ENCODE measurements at regions not wholly inside any gene's neighbourhood (a gene's known extent, or its start where the extent isn't known, plus 50 kb on each side); places are given as distances from the start of the nearest gene placed in this dataset.

- no peak overlapping the region for H3K4me2 ChIP-seq
- no peaks in the 10 kb centered on the region for H3K79me2 ChIP-seq (ENCODE audit: insufficient read depth, low read depth)
- H4K20me1 ChIP-seq (ENCODE audit: insufficient read depth): no peaks in the 10 kb centered on the region
- peaks cover 96% of the 10 kb centered on the region for H3K27me3 ChIP-seq (ENCODE audit: insufficient read depth, low read depth)
- H3K4me3 ChIP-seq (IDR thresholded peaks at IDR 0.05; ENCODE audit: insufficient read depth, low read depth, low read length): no peak overlapping the region
- TF ChIP-seq, protein P1, sequence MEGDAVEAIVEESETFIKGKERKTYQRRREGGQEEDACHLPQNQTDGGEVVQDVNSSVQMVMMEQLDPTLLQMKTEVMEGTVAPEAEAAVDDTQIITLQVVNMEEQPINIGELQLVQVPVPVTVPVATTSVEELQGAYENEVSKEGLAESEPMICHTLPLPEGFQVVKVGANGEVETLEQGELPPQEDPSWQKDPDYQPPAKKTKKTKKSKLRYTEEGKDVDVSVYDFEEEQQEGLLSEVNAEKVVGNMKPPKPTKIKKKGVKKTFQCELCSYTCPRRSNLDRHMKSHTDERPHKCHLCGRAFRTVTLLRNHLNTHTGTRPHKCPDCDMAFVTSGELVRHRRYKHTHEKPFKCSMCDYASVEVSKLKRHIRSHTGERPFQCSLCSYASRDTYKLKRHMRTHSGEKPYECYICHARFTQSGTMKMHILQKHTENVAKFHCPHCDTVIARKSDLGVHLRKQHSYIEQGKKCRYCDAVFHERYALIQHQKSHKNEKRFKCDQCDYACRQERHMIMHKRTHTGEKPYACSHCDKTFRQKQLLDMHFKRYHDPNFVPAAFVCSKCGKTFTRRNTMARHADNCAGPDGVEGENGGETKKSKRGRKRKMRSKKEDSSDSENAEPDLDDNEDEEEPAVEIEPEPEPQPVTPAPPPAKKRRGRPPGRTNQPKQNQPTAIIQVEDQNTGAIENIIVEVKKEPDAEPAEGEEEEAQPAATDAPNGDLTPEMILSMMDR (conservative IDR thresholded peaks at IDR 0.05; ENCODE audit: low read depth, low read length): no peak
- no peak overlapping the region for H2AFZ ChIP-seq (ENCODE audit: low read depth)
- no peak overlapping the region for H3K9ac ChIP-seq
- no peaks in the 10 kb centered on the region for H3K4me1 ChIP-seq (ENCODE audit: low read depth, poor library complexity, severe bottlenecking)
- H3K36me3 ChIP-seq (ENCODE audit: insufficient read depth): no peaks in the 10 kb centered on the region
- H3K27ac ChIP-seq: no peak overlapping the region
These were observed 51.8 kb upstream of the SLCO4A1 start for GRCh38 chr20:62590309-62591121.

DNA sequence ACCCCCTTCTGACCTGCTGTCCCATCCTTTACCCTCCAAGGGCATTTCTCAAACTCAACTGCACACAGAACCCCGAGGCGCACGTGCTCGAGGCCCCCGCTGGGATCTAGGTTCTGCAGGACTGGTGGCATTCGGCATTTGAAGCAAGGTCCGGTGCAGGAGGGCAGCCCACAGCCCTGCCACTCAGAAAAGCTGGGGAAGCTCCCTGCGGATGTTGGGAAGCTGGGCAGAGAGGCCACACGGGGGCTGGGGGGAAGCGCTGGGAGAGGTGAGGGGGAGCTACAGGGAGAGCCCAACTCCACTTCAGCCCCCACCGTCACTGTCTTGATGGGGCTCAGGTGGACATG, 51.2 kb upstream of the SLCO4A1 start:
- Histone ChIP-seq H3K27me3 (ENCODE audit: insufficient read depth, low read depth) (peaks cover 96% of the 10 kb centered on the region), H3K4me3 (IDR thresholded peaks at IDR 0.05; ENCODE audit: insufficient read depth, low read depth, low read length) (no peak overlapping the region), H4K20me1 (ENCODE audit: insufficient read depth) (no peaks in the 10 kb centered on the region), H3K4me1 (ENCODE audit: low read depth, poor library complexity, severe bottlenecking) (no peaks in the 10 kb centered on the region), H3K36me3 (ENCODE audit: insufficient read depth) (no peaks in the 10 kb centered on the region), H2AFZ (ENCODE audit: low read depth) (no peak overlapping the region), H3K4me2 (no peak overlapping the region), H3K9ac (no peak overlapping the region), H3K27ac (no peak overlapping the region), H3K79me2 (ENCODE audit: insufficient read depth, low read depth) (no peaks in the 10 kb centered on the region)
- TF ChIP-seq, protein P1 (conservative IDR thresholded peaks at IDR 0.05; ENCODE audit: low read depth, low read length): no peak

- TF ChIP-seq, protein P1 (conservative IDR thresholded peaks at IDR 0.05; ENCODE audit: low read depth, low read length): no peak
- Histone ChIP-seq H4K20me1 (ENCODE audit: insufficient read depth) (no peaks in the 10 kb centered on the region), H3K9ac (no peak overlapping the region), H3K4me2 (no peak overlapping the region), H3K27ac (no peak overlapping the region), H2AFZ (ENCODE audit: low read depth) (no peak overlapping the region), H3K36me3 (ENCODE audit: insufficient read depth) (no peaks in the 10 kb centered on the region), H3K4me1 (ENCODE audit: low read depth, poor library complexity, severe bottlenecking) (no peaks in the 10 kb centered on the region), H3K27me3 (ENCODE audit: insufficient read depth, low read depth) (peaks cover 96% of the 10 kb centered on the region), H3K4me3 (IDR thresholded peaks at IDR 0.05; ENCODE audit: insufficient read depth, low read depth, low read length) (no peak overlapping the region), H3K79me2 (ENCODE audit: insufficient read depth, low read depth) (no peaks in the 10 kb centered on the region)
These were observed 50.7 kb upstream of the SLCO4A1 start for GRCh38 chr20:62591591-62591990.
